Stimulated activated CD8-positive, alpha-beta memory T cell treated with anti-CD3 and anti-CD28 coated beads, Interleukin-7, amount 100 ng/mL, for 4 hours (primary cell): ENCODE measurements at regions not wholly inside any gene's neighbourhood (a gene's known extent, or its start where the extent isn't known, plus 50 kb on each side); places are given as distances from the start of the nearest gene placed in this dataset.

Source experiments
- DNase-seq, 2 donors: peaks; one replicate each; pipeline ENCODE4 v3.0.0-alpha.2; 2020; ENCODE audit warnings: low read depth in 2 of 2

DNA sequence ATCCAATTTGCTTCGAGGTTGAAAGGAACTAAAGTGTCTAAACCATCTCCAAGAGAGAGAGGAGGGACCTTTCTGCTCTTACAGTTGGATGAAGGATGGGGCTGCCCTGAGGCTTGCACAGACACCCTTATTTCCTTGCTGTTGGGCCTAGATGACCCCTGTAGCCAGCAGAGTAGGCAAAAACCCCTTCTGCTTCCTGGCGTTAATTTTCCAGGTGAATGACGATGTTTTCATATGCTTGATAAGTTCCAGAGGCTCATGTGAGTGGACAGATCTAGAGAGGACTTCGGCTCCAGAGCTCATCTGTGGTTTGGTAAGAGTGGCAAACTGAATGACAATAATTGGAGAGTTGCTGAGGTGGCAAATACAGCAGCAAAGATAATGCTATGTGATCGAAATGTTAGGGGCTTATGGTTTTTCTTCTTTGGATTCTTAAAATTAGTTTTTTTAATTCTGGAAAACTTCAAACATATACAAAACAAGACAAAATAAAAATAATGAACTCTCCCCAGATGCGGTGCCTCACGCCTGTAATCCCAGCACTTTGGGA is 98.6 kb upstream of the MAP4K3 start:
- DNase-seq = no peak

DNA sequence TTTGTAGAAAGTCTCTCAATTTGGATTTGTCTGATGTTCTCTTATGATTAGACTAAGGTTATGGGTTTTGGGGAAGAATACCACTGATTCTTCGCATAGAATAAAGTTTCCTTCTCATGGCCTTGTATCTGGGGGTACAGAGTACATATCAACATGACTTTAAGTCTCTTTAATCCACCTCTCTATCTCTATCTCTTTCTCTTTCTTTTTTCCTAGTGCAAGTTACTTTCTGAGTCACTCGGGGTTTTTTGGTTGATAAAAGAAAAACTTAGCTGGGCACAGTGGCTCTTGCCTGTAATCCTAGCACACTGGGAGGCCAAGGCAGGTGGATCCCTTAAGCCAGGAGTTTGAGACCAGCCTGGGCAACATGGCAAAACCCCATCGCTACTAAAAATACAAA is 100.1 kb upstream of the MAP4K3 start:
- no peak for DNase-seq

DNA sequence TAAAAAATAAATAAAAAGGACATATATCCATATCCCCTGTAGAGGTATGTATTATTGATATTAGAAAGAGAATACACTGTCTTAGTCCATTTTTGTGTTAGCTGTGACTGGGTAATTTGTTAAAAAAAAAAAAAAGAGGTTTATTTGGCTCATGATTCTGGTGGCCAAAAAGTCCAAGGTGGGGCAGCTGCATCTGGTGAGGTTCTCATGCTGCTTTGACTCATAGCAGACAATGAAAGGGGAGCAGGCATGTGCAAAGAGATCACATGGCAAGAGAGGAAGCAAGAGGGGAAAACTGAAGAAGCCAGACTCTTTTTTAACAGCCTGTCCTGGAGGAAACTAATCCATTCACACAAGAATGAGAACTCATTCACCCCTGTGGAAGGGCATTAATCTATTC is 101.6 kb upstream of the MAP4K3 start:
- DNase-seq = no peak

DNA sequence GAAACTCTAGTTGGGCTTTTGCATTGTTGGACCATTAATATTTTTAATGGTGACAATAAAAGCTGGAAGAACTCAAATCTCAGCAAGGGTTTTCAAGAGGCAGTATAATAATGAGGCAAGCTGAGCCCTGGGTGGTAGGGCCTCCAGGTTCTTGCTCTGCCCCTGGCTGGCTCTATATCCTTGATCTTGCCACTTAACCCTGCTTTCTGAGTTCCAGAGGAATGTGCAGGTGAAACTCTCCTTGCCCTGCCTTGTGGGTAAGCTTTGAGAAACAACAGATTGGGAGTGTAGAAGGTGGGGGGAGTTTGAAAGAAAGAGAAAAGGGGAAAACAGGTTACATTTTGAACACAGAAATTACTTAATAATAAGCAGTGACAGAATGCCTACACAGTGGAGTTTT is 103.3 kb upstream of the MAP4K3 start:
- DNase-seq = no peak

DNA sequence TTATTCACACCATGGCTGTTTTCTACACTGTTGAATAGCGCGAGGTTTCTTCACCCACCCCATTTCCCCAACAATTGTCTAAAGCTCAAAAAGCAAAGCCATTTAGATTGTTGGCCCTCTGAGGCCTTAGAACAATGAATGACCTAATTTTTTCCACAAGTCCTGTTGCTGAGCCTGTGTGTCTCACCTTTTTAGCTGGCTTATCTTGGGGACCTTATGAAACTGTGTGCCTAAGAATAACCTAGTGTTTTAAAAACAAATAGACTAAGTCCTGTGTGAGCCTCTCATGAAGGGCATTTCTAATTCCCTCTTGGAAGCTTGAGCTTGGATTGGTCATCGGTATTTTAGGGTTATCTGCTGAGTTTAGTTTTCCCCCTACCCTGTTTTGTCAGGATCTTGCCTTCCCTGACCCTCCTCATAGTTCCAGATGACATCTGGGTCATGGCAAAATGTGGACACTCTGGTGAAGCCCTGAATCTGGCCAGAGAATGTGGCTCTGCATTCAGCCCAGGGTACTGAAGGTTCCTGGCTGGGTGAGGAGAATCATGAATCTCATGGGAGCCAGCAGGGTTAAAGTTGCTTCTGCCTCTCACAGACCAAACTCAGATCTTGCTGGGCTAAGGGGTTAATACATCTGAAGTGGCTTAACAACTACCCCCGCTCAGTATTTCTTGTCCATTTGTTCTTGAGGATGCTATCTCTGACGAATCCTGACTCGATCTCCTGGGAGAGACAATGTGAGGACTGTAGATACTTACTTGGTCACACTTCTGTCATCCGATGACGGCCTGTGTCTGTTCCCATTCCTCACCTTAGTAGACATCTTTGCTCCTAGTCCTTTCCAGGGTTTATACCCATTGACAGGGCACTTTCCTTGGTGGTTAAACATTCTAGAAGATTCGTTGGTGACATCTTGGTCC is 104.2 kb upstream of the MAP4K3 start:
- DNase-seq = no peak

DNA sequence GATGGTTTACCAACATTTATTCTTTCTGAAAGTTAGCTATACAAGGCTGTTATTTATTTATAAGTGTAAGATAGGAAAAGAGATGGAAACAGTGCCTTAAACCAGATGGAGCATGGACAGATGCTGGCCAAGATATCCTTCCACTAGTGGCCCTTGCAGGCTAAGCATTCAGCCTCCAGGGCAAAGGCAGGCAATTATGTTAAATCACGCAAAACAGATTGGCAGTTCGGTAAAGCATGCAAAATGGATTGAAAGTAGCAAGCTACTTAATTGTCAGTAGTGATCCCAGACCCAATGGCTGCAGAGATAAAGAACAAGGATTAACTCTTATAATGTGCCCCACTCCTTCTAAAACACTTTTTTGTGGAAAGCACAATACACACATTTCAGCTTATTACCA is 105.4 kb upstream of the MAP4K3 start:
- no peak for DNase-seq

DNA sequence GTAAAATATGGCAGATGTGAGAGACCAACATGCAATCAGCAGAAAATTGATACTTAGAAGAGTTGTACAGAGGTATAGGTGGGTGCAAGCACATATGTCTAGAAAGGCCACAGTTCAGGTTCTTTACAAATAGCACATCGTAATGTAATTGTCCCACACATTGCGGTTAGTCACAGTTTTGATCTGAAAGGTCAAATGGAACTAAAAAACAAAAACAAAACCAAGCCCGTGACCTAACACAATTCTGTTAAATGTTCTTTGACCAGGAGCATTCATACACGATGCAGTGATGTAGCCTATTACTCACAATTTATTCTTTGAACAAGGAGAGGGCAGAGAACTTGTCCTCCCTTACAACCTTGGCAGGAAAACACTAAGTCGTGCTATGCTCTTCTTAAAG is 108.9 kb upstream of the MAP4K3 start:
- no peak for DNase-seq

DNA sequence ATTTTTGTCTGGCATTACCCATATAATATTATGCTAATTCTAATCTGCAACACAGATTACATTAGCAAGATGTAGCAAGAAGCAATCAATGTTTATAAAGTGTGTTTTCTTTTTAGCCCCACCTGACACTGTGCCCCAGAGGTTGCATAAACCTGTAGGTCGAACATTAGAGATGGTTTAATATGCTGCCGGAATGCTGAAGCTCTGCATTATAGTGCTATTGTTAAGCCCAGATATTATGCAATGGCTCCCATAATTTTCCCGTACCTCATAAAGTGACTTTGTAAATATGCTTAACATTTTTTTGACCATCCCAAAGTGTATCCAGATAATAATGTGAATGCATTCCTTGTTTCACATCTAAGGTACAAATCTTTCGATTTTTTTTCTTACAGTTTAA is 109.3 kb upstream of the MAP4K3 start:
- no peak for DNase-seq

DNA sequence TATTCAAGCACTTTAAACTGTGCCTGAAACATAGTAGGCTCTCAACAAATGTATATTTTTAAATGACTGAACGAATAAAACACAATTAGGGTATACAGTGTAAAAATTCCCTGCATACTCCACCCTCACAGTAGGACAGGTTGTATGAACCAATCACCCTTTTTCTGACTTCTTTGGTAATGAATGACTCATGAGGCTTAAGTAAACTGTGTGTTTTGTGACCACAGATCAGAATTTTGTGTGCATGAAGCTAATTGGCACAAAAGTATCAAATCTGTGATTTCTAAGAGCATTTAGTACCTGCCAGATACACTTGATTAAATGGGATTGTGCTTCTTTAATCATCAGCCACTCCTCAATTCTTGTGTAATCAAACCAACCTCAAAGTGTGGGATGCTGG is 109.9 kb upstream of the MAP4K3 start:
- no peak for DNase-seq

DNA sequence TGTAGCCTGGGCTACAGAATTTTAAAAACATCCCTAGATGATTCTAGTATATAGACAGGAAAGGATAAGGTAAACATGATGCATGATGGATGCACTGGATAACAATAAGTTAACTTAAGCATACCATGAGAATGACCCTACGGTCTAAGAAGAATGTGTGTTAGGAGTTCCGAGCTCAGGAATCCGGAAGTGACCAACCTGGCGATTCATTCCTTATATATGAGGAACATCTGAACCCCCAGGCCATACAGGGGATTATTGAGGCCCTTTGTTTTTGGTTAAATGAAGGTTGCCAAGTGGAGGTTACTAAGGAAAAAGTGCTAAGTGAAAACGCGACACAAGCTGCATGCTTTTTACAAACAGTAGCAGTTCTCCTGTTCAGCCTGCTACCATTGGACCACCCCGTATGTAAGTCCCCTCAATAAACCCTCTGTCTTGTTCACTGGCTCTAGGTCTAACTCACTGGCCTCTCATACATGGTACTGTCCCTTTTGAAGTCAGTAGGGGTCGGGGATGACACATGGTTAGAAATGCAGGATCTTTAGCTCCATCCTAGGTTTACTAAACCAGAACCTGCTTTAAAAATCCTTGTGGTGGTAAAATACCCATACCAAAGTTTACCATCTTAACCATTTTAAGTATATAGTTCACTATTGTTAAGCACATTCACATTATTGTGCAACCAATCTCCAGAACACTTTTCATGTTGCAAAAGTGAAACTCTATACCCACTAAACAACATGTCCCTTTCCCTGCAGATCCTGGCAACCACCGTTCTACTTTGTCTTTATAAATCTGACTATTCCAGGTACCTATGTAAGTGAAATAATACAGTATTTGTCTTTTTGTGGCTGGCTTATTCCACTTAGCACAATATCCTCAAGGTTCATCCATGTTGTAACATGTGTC is 111.0 kb upstream of the MAP4K3 start:
- no peak for DNase-seq

DNA sequence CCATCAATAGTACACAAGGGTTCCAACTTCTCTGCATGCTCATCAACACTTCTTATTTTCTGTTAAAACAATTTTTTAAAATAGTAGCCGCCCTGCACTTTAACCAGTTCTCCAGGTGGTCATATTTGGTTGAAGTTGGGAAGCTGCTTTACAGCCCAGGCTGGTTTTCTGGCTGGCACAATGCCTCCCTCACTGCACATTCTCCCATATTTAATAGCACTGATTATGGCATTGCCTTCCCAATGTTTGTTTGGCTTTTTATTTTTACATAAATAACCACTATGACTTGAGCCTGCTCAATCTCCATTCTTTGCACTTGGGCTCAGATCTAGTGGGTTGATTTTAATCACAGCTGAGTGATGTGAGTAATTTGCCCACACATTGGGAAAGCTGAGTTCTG is 111.9 kb upstream of the MAP4K3 start:
- no peak for DNase-seq

DNA sequence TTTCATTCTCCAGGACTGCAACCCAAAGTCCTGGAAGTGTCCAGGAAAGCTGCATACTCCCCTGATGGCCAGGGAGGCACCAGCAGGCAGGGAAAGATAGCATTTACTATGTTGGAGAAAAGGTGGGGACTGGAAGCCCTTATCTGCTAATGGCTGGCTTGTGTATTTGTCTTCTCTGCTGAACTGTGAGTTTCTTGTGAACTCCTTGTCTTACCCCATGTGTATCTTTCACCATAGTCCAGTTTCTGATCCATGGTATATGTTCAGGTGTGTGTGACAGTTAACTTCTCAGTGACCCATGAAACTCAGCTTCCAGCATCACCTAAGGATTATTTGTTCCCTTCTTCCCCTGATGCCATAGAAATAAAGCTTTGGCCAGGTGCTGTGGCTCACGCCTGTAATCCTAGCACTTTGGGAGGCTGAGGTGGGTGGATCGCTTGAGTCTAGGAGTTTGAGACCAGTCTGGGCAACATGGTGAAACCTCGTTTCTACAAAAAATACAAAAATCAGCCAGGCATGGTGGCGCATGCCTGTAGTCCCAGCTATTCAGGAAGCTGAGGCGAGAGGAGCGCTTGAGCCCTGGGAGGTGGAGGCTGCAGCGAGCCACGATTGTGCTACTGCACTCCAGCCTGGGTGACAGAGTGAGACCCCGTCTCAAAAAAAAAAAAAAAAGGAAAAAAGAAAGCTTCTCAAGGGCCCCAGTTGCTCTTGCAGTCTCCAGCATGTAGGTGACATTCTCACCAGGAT is 112.8 kb upstream of the MAP4K3 start:
- no peak for DNase-seq

DNA sequence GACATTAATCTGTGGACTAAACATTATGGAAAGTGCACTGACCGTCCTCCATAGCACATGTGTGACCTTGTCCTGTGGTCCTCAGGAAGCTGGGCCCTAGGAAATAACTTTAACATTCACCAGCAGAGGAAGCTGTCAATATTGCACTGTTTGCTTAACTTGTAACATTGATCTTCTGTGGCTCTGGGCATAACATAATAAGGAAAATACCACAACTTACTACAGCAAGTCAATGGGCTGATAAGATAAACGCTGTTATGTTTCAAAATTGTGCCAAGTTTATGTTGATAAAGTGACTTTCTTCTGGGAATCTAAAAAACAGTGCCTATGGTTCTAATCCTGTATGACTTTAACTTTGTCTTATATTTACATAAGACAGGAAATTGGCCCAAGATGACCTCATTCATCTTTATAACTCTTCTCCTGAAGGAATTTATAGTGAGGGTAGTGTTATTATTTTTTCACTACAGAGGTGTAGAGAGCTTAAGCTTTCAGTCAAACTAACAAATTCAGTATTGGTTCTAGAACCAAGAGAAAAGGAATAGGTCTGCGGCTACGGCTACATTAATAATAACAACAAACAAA is 113.7 kb upstream of the MAP4K3 start:
- DNase-seq = no peak

DNA sequence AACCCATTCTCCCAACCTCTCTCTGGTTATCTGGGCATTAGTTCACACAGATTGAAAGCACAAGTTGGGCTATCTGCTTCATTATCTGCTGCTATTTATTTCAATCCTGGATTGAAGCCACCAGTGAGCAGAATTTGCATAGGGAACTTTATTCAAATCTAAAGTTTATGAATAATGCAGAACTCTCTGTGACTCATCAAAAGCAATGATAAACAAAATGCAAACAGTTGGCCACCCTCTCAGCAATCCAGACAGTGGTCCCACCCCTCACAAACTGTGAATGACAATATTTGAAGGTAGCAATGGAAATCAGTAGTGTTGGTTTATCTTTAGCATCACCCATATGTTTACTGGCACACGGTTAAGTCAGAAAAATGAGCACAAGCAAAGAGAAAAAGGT is 106.8 kb upstream of the TMEM178A start:
- DNase-seq = no peak

DNA sequence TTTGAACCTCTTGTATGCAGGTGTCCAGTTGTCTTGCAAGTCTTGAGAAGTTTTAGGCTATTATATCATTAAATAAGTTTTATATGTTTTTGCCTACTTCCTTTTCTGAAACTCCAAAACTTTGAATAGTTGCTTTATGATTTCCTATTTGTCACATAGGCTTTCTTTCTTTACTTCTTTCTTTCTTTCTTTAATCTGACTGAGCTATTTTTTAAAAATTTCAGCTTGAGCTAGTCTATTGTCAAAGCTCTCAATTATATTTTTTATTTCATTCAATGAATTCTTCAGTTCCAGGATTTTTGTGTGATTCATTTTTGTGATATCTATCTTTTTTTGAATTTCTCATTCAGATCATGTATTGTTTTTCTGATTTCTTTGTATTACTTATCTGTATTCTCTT is 102.1 kb upstream of the TMEM178A start:
- no peak for DNase-seq

DNA sequence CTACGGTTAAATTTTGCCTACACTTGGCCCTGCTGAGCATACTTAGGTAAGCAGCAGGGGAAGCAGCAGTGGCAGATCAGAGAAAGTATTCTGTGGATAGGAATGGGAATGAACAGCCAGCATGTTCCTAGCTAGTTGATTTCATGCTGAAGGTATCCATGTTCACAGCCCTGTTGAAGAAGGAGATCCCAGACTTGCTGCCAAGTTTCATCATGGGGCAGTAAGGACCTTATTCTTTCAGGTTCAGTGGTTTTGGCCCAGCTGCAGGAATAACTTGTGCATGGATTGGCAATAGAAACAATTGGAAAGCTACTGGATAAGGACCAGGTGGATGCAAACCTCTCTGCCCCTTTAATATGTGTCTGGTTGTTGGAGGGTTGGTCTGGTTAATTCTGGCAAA is 98.2 kb upstream of the TMEM178A start:
- DNase-seq = no peak

DNA sequence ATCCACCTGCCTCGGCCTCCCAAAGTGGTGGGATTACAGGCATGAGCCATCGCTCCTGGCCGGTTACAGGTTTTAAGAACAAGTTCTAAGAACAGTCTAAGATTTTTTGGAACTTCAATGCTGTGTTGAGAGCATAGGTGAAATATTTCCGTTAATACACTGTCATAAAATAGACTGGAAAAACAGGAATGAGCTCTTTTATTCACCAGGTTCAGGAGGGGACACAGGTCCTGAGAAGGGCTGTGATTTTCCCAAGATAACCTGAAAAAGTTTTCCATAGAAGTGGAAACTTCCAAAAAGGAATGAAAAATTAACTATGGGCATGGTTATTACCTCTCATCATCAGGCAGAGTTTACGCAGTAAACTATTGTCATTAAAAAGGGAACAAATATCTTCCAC is 97.6 kb upstream of the TMEM178A start:
- DNase-seq = no peak

DNA sequence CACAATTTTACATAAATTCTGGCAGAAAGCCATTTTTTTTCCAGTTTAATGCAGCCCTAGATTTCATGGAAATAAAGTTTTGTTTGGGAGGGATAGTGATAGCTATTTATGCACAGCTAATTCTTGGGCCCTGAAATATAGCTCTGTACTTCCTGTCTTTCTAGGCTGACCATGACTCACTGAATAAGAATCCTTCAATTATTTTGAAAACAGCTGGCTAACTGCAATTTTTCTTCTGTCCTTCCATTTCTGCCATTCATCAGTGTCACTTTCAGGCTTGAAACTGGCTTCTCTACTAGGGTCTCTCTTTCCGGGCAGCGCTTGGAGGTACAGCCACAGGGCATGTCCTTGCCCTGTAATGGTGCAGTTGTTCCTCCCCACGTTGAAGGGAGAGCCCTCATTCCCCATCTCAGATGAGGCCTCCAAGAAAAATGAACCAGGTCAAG is 97.1 kb upstream of the TMEM178A start:
- no peak for DNase-seq

DNA sequence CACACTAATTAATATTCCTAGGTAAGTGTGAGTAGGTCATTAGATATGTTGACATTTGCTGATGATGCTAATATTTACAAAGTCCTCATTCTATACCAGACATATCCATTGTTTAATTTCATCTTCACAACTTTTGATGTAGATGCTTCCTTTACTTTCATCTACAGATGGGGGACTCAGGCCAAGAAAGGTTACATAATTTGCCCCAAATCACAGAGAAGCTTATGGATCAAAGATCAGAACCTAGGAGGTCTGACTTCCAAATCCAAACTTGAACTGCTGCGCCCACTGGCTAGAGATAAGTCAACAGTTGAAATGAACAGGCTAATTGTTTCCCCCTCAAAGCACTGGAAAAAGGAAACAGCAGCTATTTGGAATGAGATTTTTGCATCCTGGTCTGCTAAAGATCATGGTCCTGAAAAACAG is 95.6 kb upstream of the TMEM178A start:
- no peak for DNase-seq

DNA sequence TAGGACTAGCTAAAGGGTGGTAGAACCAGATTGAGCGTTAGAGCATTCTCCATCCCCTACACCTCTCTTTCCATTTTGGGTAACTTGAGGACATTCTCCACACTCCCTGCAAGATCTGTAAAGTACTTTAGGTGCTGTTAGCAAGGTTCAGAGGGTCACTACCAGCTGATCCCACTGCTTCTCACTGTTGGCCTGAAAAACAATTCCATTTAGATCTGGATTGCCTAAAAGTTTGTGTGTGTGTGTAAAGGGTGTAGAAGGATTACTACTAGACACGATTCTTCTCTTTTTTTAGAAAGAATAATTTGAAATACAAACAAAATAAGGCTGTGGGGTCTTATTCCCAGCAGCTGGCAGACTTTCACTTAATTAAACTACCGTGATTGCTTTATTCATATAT is 95.1 kb upstream of the TMEM178A start:
- no peak for DNase-seq

DNA sequence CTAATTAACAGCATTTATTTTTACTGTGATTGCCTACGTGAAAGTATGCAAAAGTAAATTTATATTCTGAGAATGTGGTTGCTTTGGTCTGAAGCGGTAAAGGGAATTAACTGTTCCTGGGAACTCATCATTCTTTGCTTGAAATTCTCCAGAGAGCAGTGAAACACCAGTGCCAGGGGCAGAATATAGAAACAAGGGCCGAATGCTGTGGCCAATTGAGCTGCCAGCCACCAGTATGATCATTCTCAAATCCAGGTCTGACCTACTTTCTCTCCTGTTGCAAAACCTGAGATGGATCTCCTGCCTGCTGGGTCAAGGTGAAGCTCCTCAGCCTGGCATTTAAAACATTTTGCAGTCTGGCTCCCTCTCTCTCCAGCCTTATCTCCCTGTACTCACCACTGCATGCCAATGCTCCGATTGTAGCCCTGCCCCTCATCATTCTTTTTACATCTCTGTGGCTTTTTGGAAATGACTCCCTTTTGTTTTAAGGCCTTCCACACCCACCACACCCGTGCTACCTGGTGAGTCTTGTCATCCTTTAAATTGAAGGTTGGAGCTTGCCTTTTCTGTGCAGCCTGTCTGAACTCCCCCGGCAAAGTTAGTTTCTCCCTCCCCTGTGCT is 94.5 kb upstream of the TMEM178A start:
- no peak for DNase-seq
